GM23338 (cell line): ENCODE measurements at regions not wholly inside any gene's neighbourhood (a gene's known extent, or its start where the extent isn't known, plus 50 kb on each side); places are given as distances from the start of the nearest gene placed in this dataset.
A peak's percentile ranks its signal among the peaks of the same experiment; 100 is the strongest.

Experiments
- ATAC-seq: fragments of 200-7000 bp; cut with Tn5 transposase; 3 replicates; pipeline ENCODE4 v1.9.1; 2020
- DNase-seq: peaks from one replicate; pipeline ENCODE4 v3.0.0-alpha.2; 2015; ENCODE audit warnings: low spot score
- H2AFZ ChIP-seq: fragments of 200-600 bp; sonication (generic); 2 replicates; pipeline ENCODE4 v1.8.0; 2016; ENCODE audit warnings: antibody characterized with exemption, mild to moderate bottlenecking, moderate library complexity
- H3F3A ChIP-seq: fragments of 200-600 bp; sonication (generic); replicated peaks from 2 replicates; pipeline ENCODE4 v1.8.0; 2017; ENCODE audit warnings: antibody characterized with exemption, mixed run types, low read depth
- H3K27ac ChIP-seq: fragments of 200-600 bp; sonication (generic); 2 replicates; pipeline ENCODE4 v1.6.1; 2016; ENCODE audit warnings: low read depth
- H3K27me3 ChIP-seq: fragments of 200-600 bp; sonication (generic); 2 replicates; pipeline ENCODE4 v1.8.0; 2016; ENCODE audit warnings: mild to moderate bottlenecking, mixed run types, moderate library complexity; ENCODE audit not compliant: insufficient read depth
- H3K36me3 ChIP-seq: fragments of 200-600 bp; sonication (generic); 2 replicates; pipeline ENCODE4 v1.8.0; 2016; ENCODE audit warnings: mild to moderate bottlenecking; ENCODE audit not compliant: insufficient read depth
- H3K4me1 ChIP-seq: fragments of 200-600 bp; sonication (generic); 2 replicates; pipeline ENCODE4 v1.8.0; 2016; ENCODE audit warnings: mild to moderate bottlenecking, moderate library complexity; ENCODE audit not compliant: insufficient read depth
- H3K4me2 ChIP-seq: fragments of 200-600 bp; sonication (generic); 2 replicates; pipeline ENCODE4 v1.7.1; 2017; ENCODE audit warnings: mixed run types
- H3K4me3 ChIP-seq: fragments of 200-600 bp; sonication (generic); 2 replicates; pipeline ENCODE4 v1.6.1; 2016; ENCODE audit warnings: mixed run types
- H3K79me2 ChIP-seq: fragments of 200-600 bp; sonication (generic); replicated peaks from 2 replicates; pipeline ENCODE4 v1.8.0; 2017; ENCODE audit warnings: mild to moderate bottlenecking; ENCODE audit not compliant: insufficient read depth
- H3K9me2 ChIP-seq: fragments of 200-600 bp; sonication (generic); 2 replicates; pipeline ENCODE4 v1.8.0; 2017; ENCODE audit not compliant: insufficient read depth
- H4K20me1 ChIP-seq: fragments of 200-600 bp; sonication (generic); replicated peaks from 2 replicates; pipeline ENCODE4 v1.8.0; 2017; ENCODE audit warnings: mild to moderate bottlenecking; ENCODE audit not compliant: insufficient read depth
- H3K27ac Mint-ChIP-seq: 2 replicates; pipeline ENCODE4 v1.8.0; 2020; ENCODE audit warnings: inconsistent platforms, mild to moderate bottlenecking, moderate library complexity, mixed read lengths
- H3K27me3 Mint-ChIP-seq: 3 replicates; pipeline ENCODE4 v1.8.0; 2022; ENCODE audit warnings: low read depth, mild to moderate bottlenecking, moderate library complexity, mixed read lengths, inconsistent platforms; ENCODE audit not compliant: insufficient read depth, poor library complexity
- H3K36me3 Mint-ChIP-seq: 3 replicates; pipeline ENCODE4 v1.8.0; 2021; ENCODE audit warnings: low read depth, mild to moderate bottlenecking, inconsistent platforms, moderate library complexity, mixed read lengths
- H3K4me1 Mint-ChIP-seq: 3 replicates; pipeline ENCODE4 v1.8.0; 2020; ENCODE audit warnings: mild to moderate bottlenecking, inconsistent platforms, mixed read lengths
- H3K4me3 Mint-ChIP-seq: 3 replicates; pipeline ENCODE4 v1.8.0; 2021; ENCODE audit warnings: moderate library complexity, mild to moderate bottlenecking, inconsistent platforms, mixed read lengths
- H3K9me3 Mint-ChIP-seq: 3 replicates; pipeline ENCODE4 v1.8.0; 2020; ENCODE audit warnings: moderate library complexity, mild to moderate bottlenecking, inconsistent platforms, mixed read lengths
- CREB1 ChIP-seq: fragments of 250-450 bp; sonication (Bioruptor Pico); IDR thresholded peaks from 2 replicates; pipeline ENCODE4 v1.5.0; 2020; ENCODE audit warnings: low read depth, mild to moderate bottlenecking, moderate library complexity
- EZH2 ChIP-seq: fragments of 200-600 bp; sonication (generic); IDR thresholded peaks from one replicate; pipeline ENCODE4 v1.8.0; 2017; ENCODE audit warnings: antibody characterized with exemption, mild to moderate bottlenecking, low read depth; ENCODE audit not compliant: unreplicated experiment
- EZH2phosphoT487 ChIP-seq: fragments of 200-600 bp; sonication (generic); IDR thresholded peaks from one replicate; pipeline ENCODE4 v1.8.1; 2018; ENCODE audit warnings: antibody characterized with exemption; ENCODE audit not compliant: unreplicated experiment
- JUNB ChIP-seq: IDR thresholded peaks from one replicate; pipeline ENCODE4 v1.6.1; 2016; ENCODE audit warnings: antibody characterized with exemption; ENCODE audit not compliant: unreplicated experiment
- NANOG ChIP-seq: IDR thresholded peaks from 2 replicates; pipeline ENCODE4 v1.6.1; 2016; ENCODE audit warnings: antibody characterized with exemption, borderline replicate concordance
- POLR2AphosphoS5 ChIP-seq: IDR thresholded peaks from 2 replicates; pipeline ENCODE4 v1.6.1; 2016; ENCODE audit warnings: antibody characterized with exemption, low read depth
- STAT1 ChIP-seq: IDR thresholded peaks from one replicate; pipeline ENCODE4 v1.6.1; 2016; ENCODE audit warnings: antibody characterized with exemption; ENCODE audit not compliant: unreplicated experiment
- ZNF114 ChIP-seq: fragments of 250-450 bp; sonication (Bioruptor Pico); IDR thresholded peaks from 2 replicates; pipeline ENCODE4 v1.5.0; 2020; ENCODE audit warnings: mild to moderate bottlenecking, moderate library complexity
- ZNF331 ChIP-seq: fragments of 250-450 bp; sonication (Bioruptor Pico); IDR thresholded peaks from 2 replicates; pipeline ENCODE4 v1.5.0; 2020; ENCODE audit warnings: low read depth, mild to moderate bottlenecking, moderate library complexity
- TF ChIP-seq, protein P1 (sequence below): IDR thresholded peaks from one replicate; pipeline ENCODE4 v1.6.1; 2018; ENCODE audit warnings: antibody characterized with exemption; ENCODE audit not compliant: unreplicated experiment
- TF ChIP-seq, protein P2 (sequence below): fragments of 250-450 bp; sonication (Bioruptor Pico); IDR thresholded peaks from 2 replicates; pipeline ENCODE4 v1.5.0; 2020; ENCODE audit warnings: mild to moderate bottlenecking, moderate library complexity
- TF ChIP-seq, protein P3 (sequence below), 2 experiments: fragments of 200-600 bp in 1 of 2; sonication (generic) in 1 of 2; conservative IDR thresholded peaks; 2 replicates each; pipeline versions ENCODE4 v1.5.1 to v1.6.1; 2016 to 2017; ENCODE audit warnings: antibody characterized with exemption in 2 of 2, low read depth in 2 of 2, mild to moderate bottlenecking in 2 of 2, moderate library complexity in 1 of 2

- ATAC-seq: peak; percentile 51
- DNase-seq: no peak
- Histone ChIP-seq H3K27me3 (no peaks in the 10 kb centered on the region), H4K20me1 (no peaks in the 10 kb centered on the region), H3K4me3 (no peak overlapping the region), H3K4me1 (no peaks in the 10 kb centered on the region), H3K79me2 (no peaks in the 10 kb centered on the region), H3K9me2 (peaks cover 7% of the 10 kb centered on the region; the same call in 1 of the 2 replicates), H3K4me2 (no peak overlapping the region), H3K27ac (no peak overlapping the region), H3F3A (no peaks in the 10 kb centered on the region), H2AFZ (no peak overlapping the region), H3K36me3 (no peaks in the 10 kb centered on the region)
- H3K4me1 Mint-ChIP-seq: peaks cover 6% of the 10 kb centered on the region; the same call in 2 of the 3 replicates
- no peak for TF ChIP-seq EZH2
- TF ChIP-seq, protein P1, sequence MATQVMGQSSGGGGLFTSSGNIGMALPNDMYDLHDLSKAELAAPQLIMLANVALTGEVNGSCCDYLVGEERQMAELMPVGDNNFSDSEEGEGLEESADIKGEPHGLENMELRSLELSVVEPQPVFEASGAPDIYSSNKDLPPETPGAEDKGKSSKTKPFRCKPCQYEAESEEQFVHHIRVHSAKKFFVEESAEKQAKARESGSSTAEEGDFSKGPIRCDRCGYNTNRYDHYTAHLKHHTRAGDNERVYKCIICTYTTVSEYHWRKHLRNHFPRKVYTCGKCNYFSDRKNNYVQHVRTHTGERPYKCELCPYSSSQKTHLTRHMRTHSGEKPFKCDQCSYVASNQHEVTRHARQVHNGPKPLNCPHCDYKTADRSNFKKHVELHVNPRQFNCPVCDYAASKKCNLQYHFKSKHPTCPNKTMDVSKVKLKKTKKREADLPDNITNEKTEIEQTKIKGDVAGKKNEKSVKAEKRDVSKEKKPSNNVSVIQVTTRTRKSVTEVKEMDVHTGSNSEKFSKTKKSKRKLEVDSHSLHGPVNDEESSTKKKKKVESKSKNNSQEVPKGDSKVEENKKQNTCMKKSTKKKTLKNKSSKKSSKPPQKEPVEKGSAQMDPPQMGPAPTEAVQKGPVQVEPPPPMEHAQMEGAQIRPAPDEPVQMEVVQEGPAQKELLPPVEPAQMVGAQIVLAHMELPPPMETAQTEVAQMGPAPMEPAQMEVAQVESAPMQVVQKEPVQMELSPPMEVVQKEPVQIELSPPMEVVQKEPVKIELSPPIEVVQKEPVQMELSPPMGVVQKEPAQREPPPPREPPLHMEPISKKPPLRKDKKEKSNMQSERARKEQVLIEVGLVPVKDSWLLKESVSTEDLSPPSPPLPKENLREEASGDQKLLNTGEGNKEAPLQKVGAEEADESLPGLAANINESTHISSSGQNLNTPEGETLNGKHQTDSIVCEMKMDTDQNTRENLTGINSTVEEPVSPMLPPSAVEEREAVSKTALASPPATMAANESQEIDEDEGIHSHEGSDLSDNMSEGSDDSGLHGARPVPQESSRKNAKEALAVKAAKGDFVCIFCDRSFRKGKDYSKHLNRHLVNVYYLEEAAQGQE: no peak
- TF ChIP-seq POLR2AphosphoS5: no peak
- TF ChIP-seq STAT1: no peak
- TF ChIP-seq, protein P2, sequence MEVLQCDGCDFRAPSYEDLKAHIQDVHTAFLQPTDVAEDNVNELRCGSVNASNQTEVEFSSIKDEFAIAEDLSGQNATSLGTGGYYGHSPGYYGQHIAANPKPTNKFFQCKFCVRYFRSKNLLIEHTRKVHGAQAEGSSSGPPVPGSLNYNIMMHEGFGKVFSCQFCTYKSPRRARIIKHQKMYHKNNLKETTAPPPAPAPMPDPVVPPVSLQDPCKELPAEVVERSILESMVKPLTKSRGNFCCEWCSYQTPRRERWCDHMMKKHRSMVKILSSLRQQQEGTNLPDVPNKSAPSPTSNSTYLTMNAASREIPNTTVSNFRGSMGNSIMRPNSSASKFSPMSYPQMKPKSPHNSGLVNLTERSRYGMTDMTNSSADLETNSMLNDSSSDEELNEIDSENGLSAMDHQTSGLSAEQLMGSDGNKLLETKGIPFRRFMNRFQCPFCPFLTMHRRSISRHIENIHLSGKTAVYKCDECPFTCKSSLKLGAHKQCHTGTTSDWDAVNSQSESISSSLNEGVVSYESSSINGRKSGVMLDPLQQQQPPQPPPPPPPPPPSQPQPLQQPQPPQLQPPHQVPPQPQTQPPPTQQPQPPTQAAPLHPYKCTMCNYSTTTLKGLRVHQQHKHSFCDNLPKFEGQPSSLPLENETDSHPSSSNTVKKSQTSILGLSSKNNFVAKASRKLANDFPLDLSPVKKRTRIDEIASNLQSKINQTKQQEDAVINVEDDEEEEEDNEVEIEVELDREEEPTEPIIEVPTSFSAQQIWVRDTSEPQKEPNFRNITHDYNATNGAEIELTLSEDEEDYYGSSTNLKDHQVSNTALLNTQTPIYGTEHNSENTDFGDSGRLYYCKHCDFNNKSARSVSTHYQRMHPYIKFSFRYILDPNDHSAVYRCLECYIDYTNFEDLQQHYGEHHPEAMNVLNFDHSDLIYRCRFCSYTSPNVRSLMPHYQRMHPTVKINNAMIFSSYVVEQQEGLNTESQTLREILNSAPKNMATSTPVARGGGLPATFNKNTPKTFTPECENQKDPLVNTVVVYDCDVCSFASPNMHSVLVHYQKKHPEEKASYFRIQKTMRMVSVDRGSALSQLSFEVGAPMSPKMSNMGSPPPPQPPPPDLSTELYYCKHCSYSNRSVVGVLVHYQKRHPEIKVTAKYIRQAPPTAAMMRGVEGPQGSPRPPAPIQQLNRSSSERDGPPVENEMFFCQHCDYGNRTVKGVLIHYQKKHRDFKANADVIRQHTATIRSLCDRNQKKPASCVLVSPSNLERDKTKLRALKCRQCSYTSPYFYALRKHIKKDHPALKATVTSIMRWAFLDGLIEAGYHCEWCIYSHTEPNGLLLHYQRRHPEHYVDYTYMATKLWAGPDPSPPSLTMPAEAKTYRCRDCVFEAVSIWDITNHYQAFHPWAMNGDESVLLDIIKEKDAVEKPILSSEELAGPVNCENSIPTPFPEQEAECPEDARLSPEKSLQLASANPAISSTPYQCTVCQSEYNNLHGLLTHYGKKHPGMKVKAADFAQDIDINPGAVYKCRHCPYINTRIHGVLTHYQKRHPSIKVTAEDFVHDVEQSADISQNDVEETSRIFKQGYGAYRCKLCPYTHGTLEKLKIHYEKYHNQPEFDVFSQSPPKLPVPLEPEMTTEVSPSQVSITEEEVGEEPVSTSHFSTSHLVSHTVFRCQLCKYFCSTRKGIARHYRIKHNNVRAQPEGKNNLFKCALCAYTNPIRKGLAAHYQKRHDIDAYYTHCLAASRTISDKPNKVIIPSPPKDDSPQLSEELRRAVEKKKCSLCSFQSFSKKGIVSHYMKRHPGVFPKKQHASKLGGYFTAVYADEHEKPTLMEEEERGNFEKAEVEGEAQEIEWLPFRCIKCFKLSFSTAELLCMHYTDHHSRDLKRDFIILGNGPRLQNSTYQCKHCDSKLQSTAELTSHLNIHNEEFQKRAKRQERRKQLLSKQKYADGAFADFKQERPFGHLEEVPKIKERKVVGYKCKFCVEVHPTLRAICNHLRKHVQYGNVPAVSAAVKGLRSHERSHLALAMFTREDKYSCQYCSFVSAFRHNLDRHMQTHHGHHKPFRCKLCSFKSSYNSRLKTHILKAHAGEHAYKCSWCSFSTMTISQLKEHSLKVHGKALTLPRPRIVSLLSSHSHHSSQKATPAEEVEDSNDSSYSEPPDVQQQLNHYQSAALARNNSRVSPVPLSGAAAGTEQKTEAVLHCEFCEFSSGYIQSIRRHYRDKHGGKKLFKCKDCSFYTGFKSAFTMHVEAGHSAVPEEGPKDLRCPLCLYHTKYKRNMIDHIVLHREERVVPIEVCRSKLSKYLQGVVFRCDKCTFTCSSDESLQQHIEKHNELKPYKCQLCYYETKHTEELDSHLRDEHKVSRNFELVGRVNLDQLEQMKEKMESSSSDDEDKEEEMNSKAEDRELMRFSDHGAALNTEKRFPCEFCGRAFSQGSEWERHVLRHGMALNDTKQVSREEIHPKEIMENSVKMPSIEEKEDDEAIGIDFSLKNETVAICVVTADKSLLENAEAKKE (CRISPR knock-in tag): no peak
- TF ChIP-seq, protein P3, sequence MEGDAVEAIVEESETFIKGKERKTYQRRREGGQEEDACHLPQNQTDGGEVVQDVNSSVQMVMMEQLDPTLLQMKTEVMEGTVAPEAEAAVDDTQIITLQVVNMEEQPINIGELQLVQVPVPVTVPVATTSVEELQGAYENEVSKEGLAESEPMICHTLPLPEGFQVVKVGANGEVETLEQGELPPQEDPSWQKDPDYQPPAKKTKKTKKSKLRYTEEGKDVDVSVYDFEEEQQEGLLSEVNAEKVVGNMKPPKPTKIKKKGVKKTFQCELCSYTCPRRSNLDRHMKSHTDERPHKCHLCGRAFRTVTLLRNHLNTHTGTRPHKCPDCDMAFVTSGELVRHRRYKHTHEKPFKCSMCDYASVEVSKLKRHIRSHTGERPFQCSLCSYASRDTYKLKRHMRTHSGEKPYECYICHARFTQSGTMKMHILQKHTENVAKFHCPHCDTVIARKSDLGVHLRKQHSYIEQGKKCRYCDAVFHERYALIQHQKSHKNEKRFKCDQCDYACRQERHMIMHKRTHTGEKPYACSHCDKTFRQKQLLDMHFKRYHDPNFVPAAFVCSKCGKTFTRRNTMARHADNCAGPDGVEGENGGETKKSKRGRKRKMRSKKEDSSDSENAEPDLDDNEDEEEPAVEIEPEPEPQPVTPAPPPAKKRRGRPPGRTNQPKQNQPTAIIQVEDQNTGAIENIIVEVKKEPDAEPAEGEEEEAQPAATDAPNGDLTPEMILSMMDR (conservative IDR thresholded peaks at IDR 0.05; ENCODE audit: low read depth in 2 of 2): no peak; a peak in 1 of 4 replicates
- TF ChIP-seq ZNF331 (CRISPR knock-in tag): no peak
- no peak for TF ChIP-seq NANOG
- no peak for TF ChIP-seq EZH2phosphoT487
- no peak for TF ChIP-seq JUNB
- no peak for TF ChIP-seq CREB1 (CRISPR knock-in tag)
- no peak for TF ChIP-seq ZNF114 (CRISPR knock-in tag)
- no peak overlapping the region for H3K27ac Mint-ChIP-seq
- H3K4me3 Mint-ChIP-seq: no peak overlapping the region
- no peaks in the 10 kb centered on the region for H3K36me3 Mint-ChIP-seq
- no peaks in the 10 kb centered on the region for H3K9me3 Mint-ChIP-seq
- H3K27me3 Mint-ChIP-seq: peaks cover 15% of the 10 kb centered on the region
These were observed 241.2 kb downstream of the TFCP2L1 start for GRCh38 chr2:121043827-121044222.
